CD14-positive monocyte (primary cell): ENCODE measurements at regions not wholly inside any gene's neighbourhood (a gene's known extent, or its start where the extent isn't known, plus 50 kb on each side); places are given as distances from the start of the nearest gene placed in this dataset.
A peak's percentile ranks its signal among the peaks of the same experiment; 100 is the strongest.

Experiments used
- DNase-seq, 3 donors: peaks; one replicate each; pipeline ENCODE4 v3.0.0-alpha.2; 2011 to 2022
- H2AFZ ChIP-seq: 2 replicates; pipeline ENCODE4 v1.6.0; 2012; ENCODE audit warnings: mild to moderate bottlenecking, low read depth, low read length, inconsistent platforms; ENCODE audit not compliant: insufficient read depth, poor library complexity, severe bottlenecking
- H3K27ac ChIP-seq, 2 donors: 1 replicate in 1 of 2; 2 replicates in 1 of 2; pipeline ENCODE4 v1.5.1; 2012 to 2013; ENCODE audit warnings: low read length in 2 of 2, control low read depth in 1 of 2, inconsistent platforms in 1 of 2, low read depth in 1 of 2, mild to moderate bottlenecking in 1 of 2
- H3K27me3 ChIP-seq, 2 donors: one replicate each; pipeline versions ENCODE4 v1.6.0 to v1.6.1; 2011 to 2013; ENCODE audit warnings: low read length in 2 of 2; ENCODE audit not compliant: control insufficient read depth in 2 of 2, insufficient read depth in 2 of 2
- H3K36me3 ChIP-seq, 2 donors: replicated peaks in 1 of 2; 1 replicate in 1 of 2; 2 replicates in 1 of 2; pipeline versions ENCODE4 v1.5.1 to v1.6.1; 2012 to 2013; ENCODE audit warnings: low read length in 2 of 2, control low read depth in 1 of 2, inconsistent platforms in 1 of 2, mild to moderate bottlenecking in 1 of 2; ENCODE audit not compliant: insufficient read depth in 2 of 2, control insufficient read depth in 1 of 2
- H3K4me1 ChIP-seq, 2 donors: 1 replicate in 1 of 2; 2 replicates in 1 of 2; pipeline versions ENCODE4 v1.5.1 to v1.6.1; 2012 to 2013; ENCODE audit warnings: low read length in 2 of 2, control low read depth in 1 of 2, inconsistent platforms in 1 of 2, mild to moderate bottlenecking in 1 of 2, moderate library complexity in 1 of 2; ENCODE audit not compliant: insufficient read depth in 2 of 2, control insufficient read depth in 1 of 2
- H3K4me2 ChIP-seq: replicated peaks from 2 replicates; pipeline ENCODE3; 2012; ENCODE audit warnings: low read length, moderate library complexity, mild to moderate bottlenecking; ENCODE audit not compliant: poor library complexity, severe bottlenecking; ENCODE audit errors: extremely low read depth
- H3K4me3 ChIP-seq, 3 experiments: fragments of 200-600 bp in 1 of 3; sonication (generic) in 1 of 3; replicated peaks in 1 of 3; 1 replicate in 2 of 3; 2 replicates in 1 of 3; pipeline ENCODE4 v1.5.1; 2011 to 2013; ENCODE audit warnings: low read length in 3 of 3, mild to moderate bottlenecking in 3 of 3, control low read depth in 2 of 3, low read depth in 2 of 3, inconsistent platforms in 1 of 3, moderate library complexity in 1 of 3
- H3K79me2 ChIP-seq: 2 replicates; pipeline ENCODE4 v1.6.0; 2012; ENCODE audit warnings: mild to moderate bottlenecking, control low read depth, inconsistent platforms, low read length, moderate library complexity; ENCODE audit not compliant: insufficient read depth
- H3K9ac ChIP-seq: 2 replicates; pipeline ENCODE4 v1.6.0; 2017; ENCODE audit warnings: low read length, mild to moderate bottlenecking; ENCODE audit not compliant: insufficient read depth, poor library complexity, severe bottlenecking
- H3K9me3 ChIP-seq, 2 donors: replicated peaks in 1 of 2; 1 replicate in 1 of 2; 2 replicates in 1 of 2; pipeline versions ENCODE4 v1.5.1 to v1.6.1; 2012 to 2013; ENCODE audit warnings: low read length in 2 of 2, control low read depth in 1 of 2; ENCODE audit not compliant: control insufficient read depth in 1 of 2, insufficient read depth in 1 of 2
- H4K20me1 ChIP-seq: 2 replicates; pipeline ENCODE4 v1.6.0; 2012; ENCODE audit warnings: mild to moderate bottlenecking, low read length, control low read depth, moderate library complexity; ENCODE audit not compliant: insufficient read depth
- H3K27ac Mint-ChIP-seq, 7 donors: one replicate each; pipeline ENCODE4 v1.8.0; 2020; ENCODE audit warnings: mild to moderate bottlenecking in 7 of 7, mixed read lengths in 7 of 7, moderate library complexity in 6 of 7, inconsistent platforms in 2 of 7
- H3K27me3 Mint-ChIP-seq, 3 donors: one replicate each; pipeline ENCODE4 v1.8.0; 2021 to 2022; ENCODE audit warnings: low read depth in 3 of 3, mild to moderate bottlenecking in 3 of 3, mixed read lengths in 3 of 3, moderate library complexity in 3 of 3, inconsistent platforms in 1 of 3
- H3K36me3 Mint-ChIP-seq, 2 donors: one replicate each; pipeline ENCODE4 v1.8.0; 2020; ENCODE audit warnings: mixed read lengths in 2 of 2, inconsistent platforms in 1 of 2, mild to moderate bottlenecking in 1 of 2
- H3K4me1 Mint-ChIP-seq: one replicate; pipeline ENCODE4 v1.8.0; 2020; ENCODE audit warnings: mild to moderate bottlenecking, mixed read lengths
- H3K4me3 Mint-ChIP-seq, 2 donors: one replicate each; pipeline ENCODE4 v1.8.0; 2020; ENCODE audit warnings: mild to moderate bottlenecking in 2 of 2, mixed read lengths in 2 of 2, moderate library complexity in 1 of 2
- H3K9me3 Mint-ChIP-seq, 7 donors: one replicate each; pipeline ENCODE4 v1.8.0; 2020 to 2022; ENCODE audit warnings: mixed read lengths in 7 of 7, mild to moderate bottlenecking in 6 of 7, moderate library complexity in 6 of 7, inconsistent platforms in 2 of 7
- CTCF ChIP-seq: fragments of 200-600 bp; IDR thresholded peaks from one replicate; pipeline ENCODE4 v1.8.0; 2022; ENCODE audit warnings: antibody characterized with exemption, mild to moderate bottlenecking
- WGBS: methylation state at CpG from one replicate; pipeline ENCODE4 v1.1.5; 2013; ENCODE audit warnings: missing lambda C conversion rate; ENCODE audit not compliant: insufficient coverage; 5-methylcytosine and 5-hydroxymethylcytosine counted together
- intact Hi-C, 2 donors: fragments of 100-400 bp; cut with micrococcal nuclease; formaldehyde crosslinking; loops; one replicate each; pipeline versions ENCODE4 v1.15.0 to v1.15.1; 2023

GRCh38 chr6:157772820-157773219 is 50.2 kb upstream of the SNX9 start:
- no peaks in the 10 kb centered on the region for H3K79me2 ChIP-seq
- peaks cover 17 to 22% of the 10 kb centered on the region in 2 donors for H3K4me1 ChIP-seq
- H3K36me3 Mint-ChIP-seq, result peaks cover 0 to 6% of the 10 kb centered on the region in 2 donors
- H3K9ac ChIP-seq, result no peak overlapping the region
- no peak overlapping the region for H3K27ac ChIP-seq
- no peak for TF ChIP-seq CTCF
- H3K27ac Mint-ChIP-seq, result no peak overlapping the region
- no peaks in the 10 kb centered on the region for H3K27me3 ChIP-seq
- H3K27me3 Mint-ChIP-seq, result peaks cover 2 to 7% (median 6%) of the 10 kb centered on the region in 3 donors
- 94% methylated on average over 6 of the region's 10 CpGs for WGBS
- H4K20me1 ChIP-seq, result no peaks in the 10 kb centered on the region
- no peak overlapping the region for H3K4me3 ChIP-seq
- H3K9me3 ChIP-seq, result no peaks in the 10 kb centered on the region
- H2AFZ ChIP-seq, result no peak overlapping the region
- H3K4me2 ChIP-seq, result no peak overlapping the region
- peaks cover 0 to 4% (median 0%) of the 10 kb centered on the region in 7 donors for H3K9me3 Mint-ChIP-seq
- H3K4me3 Mint-ChIP-seq, result peak overlapping the region in 1 of 2 donors; percentile 22
- H3K4me1 Mint-ChIP-seq, result peaks cover 17% of the 10 kb centered on the region
- no peak for DNase-seq
- H3K36me3 ChIP-seq, result no peaks in the 10 kb centered on the region
- intact Hi-C loops, result no loop called here
